Activated CD4-positive, CD25-positive, alpha-beta regulatory T cell treated with anti-CD3 and anti-CD28 coated beads, Interleukin-2, amount 50 U/mL, for 16 hours (primary cell): ENCODE measurements at regions not wholly inside any gene's neighbourhood (a gene's known extent, or its start where the extent isn't known, plus 50 kb on each side); places are given as distances from the start of the nearest gene placed in this dataset.

Experiments
- DNase-seq: peaks from one replicate; pipeline ENCODE4 v3.0.0-alpha.2; 2020; ENCODE audit warnings: low read depth, low spot score

DNA sequence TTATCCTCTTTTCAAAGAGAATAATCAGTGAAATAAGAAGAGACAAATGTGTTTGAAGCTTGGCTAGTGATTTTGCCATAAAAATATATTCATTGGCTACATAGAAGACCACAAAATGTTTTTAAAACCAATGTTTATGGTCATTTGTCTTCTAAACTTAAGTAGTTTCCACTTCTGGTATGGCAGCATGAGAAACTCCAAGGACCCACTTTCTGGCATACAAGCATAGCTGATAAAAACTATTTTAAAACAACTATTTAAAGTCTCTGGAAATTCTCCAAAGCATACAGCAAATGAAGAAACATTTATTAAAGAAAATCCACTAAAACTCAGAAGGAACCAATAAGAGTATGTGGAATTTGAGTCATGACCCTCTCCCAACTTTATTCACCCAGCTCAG, 89.2 kb upstream of the TOMM7 start:
- DNase-seq = no peak

DNA sequence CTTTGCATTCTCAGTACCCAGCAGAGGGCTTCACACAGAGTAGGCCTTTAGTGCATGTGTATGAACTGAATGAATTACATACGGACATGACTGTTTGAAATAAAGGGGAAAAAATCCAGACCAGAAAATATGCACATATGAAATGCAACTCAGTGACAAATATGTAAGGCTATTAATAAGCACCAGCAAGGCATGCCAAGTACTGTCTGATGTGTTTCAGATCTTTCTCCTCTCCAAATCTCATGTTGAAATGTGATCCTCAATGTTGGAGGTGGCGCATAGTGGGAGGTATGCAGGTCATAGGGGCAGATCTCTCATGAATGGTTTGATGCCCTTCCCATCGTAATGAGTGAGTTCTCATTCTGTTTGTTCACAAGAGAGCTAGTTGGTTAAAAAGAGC, 87.3 kb upstream of the TOMM7 start:
- DNase-seq = no peak

DNA sequence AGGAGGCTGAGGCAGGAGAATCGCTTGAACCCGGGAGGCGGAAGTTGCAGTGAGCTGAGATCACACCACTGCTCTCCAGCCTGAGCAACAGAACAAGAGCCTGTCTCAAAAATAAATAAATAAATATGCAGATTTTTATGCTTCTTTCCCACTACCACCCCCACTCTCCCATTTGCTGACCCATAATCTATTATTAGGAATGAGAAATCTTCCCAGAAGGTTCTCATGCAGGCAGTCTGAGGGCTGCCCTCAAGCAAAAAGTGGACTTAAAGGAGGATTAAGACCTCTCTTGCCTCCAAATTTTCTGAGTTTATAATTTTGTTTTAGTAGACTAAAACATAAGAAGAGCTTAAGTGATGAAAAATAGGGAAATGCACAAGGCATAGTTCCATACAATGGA, 85.2 kb upstream of the TOMM7 start:
- DNase-seq = no peak

DNA sequence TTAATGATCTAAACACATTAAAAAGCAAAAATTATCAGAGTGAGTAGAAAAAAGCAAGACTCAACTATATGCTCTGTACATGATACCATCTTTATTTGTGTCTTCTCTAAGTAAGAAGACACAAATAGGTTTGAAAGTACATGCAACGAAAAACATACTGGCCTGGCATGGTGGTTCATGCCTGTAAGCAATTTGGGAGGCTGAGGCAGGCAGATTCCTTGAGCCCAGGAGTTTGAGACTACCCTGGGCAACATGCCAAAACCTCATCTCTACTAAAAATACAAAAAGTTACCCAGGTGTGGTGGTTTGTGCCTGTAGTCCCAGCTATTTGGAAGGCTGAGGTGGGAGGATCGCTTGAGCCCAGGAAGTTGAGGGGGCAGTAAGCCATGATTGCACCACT, 78.1 kb upstream of the TOMM7 start:
- DNase-seq = no peak

DNA sequence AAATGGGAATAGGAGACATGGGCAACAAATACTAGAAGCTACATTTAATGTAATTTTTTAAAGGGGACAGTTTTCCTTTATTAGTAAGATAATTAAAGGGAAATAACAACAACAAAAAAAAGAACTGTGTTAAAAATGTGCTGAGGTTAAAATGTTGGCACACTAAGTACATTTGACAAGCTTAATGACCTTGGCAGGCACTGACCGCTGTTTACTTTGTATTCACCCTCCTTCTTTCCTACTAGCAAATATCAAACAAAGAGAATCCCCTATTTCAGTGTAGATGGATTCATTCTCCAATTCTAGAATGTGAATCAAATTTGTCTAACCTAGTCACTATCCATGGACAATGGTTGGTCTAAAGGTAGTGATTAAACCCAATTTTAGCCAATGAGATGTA, 77.5 kb upstream of the TOMM7 start:
- DNase-seq = no peak

DNA sequence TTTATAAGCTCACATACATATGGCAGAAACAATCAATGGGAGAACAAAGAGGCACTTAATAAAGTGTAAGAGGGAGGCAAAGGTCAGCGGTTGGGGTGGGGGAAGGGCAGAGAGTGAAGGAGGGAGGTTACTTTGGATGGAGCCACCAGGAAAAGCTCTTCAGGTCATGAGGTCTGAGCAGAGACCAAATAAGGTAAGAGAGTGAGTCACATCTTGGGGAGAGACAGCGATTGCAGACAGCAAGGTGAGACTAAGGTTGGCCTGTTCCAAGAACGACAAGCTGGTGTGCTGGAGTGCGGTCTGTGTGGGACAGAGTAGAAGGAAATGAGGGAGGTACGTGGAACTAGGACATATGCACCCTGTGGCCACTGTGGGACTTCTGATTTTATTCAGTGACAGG, 74.3 kb upstream of the TOMM7 start:
- DNase-seq = no peak

DNA sequence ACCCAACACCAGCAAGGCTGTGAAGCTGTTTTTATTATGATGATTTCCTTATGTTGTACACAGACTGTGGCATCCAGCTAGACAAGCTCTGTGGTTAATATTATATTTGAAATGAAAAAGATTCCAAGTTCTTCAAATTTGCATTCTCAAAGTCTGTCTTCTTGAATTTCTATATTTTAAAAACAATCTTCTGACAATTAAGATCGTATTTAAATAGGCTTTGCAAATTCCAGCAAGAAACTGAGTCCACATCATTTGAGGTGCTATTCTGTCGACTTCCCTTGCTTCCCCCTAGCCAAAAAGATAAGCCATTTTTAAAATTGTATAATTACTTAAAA, 73.1 kb upstream of the TOMM7 start:
- no peak for DNase-seq

DNA sequence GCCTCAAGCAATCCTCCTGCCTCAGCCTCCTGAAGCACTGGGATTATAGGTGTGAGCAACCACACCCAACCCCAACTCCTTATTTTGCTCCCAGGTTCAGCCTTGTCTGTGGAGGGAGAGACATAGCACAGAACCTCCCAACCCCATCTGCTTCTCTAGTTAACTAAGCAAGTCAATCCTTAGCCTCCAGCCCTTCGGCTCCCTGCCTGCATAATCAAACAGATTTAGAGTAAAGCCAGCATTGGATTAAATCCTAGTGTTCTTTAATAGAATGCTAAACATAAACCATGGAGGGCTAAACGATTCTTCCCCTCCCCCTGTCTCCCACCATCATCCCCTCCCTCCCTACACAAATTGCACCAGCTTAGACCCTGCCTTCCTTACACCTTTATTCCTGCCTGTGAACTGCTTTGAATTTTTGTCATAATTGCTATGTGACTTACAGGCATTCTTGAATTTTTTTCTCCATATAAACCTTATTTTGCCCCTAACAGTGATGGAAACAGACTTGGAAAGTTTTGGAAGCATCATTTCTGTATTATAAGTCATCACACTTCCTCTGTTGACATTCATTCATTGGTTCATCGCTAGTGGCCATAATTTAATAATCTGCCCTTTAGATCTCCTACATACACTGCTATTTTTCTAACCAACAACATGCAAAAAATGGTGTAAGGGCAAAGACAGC, 72.6 kb upstream of the TOMM7 start:
- no peak for DNase-seq

DNA sequence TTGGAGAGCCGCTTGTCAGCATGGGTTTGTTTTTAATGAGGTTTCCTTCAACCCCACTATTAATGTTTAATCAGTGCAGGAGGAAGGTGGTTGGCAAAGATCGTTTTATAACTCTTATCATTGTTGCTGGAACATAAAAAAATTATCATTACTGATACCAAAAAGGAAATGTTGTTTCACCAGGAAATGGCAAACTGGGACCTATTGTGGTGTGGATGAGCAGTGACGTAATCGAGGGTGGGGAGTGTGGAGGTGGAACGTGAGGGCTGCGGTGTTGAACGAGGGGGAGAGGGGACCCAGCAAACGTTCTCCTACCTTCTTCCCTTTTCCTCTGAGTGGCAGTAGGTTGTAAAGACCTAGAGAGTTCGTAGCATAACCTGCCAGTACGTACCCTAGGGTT, 71.9 kb upstream of the TOMM7 start:
- DNase-seq = no peak

DNA sequence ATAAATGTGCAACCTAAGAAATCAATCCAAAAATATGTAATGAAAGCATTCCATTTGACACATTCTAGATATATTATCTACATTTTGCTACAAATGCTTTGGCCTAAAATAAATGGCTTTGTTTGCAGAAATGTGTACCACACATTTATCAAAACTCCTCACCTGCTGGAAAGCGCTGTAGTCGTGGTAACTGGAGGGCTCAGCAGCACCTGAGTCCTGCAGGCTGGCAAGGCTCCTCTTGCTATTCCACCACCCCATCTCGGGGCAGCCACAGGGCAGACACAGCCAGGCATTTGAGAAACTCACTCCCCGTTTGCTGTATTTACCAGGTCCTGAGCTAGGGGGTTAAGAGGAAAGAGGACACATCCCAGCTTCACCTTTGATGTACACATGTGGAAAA, 68.1 kb upstream of the TOMM7 start:
- DNase-seq = no peak

DNA sequence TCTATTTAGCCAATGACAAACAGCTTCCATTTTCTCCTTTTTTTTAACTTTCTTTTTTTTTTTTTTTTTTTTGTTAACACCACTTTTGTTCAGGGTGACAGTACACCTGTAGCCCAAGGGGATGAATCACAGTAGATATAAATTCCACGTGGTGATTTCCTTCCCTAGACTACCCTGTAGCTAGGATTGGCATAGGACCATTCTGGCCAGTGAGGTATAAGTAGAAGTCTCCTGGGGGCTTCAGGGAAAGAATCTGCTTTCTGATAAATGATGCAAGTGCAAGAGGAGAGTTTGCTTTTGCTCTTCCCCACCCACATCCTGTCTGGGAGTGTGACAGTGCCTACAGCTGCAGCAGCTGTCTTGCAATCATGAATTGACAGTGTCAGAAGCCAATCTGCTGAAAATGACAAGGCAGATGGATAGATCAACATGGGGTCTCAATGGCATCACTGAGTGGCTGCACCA, 63.2 kb upstream of the TOMM7 start:
- peak; percentile 17 for DNase-seq

DNA sequence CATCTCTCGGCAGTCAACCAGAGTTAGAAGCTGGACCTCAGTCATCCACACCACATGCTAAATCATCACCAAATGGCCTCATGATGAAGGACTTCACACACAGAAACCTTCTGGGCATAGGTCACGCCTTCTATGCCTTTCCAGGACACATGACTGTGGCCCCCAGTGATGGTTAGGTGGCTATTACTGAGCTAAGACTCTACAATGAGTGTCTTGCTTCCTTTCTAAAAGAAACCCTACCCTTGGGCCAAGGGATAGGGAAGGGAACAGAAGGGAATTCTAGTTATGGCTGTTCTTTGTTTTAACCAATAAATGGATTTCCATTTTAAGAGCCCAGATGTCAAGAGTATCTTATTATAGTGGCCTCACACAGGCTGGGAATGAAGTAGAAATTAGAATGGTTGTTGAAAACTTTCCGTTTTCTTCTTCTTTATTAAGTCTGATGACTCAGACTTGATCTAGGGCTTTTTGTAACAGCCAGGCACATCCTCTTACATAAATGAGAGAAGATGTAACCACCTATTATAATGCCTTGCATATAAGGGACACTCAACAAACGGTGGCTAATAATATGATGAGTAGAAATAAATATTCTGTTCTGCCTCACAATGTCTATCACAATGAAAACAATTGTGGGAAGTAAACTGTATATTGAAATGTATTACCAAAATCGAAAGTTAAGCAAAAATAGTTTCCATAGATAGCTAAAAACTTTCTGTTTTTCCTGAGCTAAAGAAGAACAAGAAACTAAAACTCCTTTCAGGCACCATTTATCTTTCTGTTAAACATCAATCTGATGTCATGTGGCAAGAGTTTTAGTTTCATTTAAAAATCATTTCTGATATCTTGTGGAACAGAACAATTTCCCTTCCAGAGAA, 62.5 kb upstream of the TOMM7 start:
- DNase-seq = no peak

DNA sequence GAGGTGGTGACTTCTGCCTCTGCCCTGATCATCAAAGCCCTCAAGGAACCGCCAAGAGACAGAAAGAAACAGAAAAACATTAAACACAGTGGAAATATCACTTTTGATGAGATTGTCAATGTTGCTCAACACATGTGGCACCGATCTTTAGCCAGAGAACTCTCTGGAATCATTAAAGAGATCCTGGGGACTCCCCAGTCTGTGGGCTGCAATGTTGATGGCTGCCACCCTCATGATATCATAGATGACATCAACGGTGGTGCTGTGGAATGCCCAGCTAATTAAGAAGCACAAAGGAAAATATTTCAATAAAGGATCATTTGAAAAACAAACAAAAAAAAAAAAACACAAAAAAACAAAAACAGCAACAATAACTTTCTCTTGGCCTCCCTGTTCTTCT, 59.5 kb upstream of the TOMM7 start:
- no peak for DNase-seq

DNA sequence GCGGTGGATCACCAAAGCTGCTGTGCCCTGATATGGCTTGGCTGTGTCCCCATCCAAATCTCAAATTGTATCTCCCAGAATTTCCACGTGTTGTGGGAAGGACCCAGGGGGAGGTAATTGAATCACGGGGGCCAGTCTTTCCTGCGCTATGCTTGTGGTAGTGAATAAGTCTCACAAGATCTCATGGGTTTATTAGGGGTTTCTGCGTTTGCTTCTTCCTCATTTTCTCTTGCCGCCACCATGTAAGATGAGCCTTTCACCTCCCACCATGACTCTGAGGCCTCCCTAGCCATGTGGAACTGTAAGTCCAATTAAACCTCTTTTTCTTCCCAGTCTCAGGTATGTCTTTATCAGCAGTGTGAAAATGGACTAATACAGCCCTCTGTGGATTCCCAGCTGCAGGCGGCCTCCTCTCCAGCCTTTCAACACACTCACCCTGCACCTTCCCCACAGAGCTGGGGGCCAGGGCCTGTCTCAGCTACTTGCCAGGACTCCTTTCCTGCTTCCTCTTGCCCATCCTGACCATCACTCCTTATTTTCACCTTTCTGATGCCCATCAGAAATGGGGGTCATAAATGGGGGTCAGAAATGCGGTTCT, 57.2 kb upstream of the TOMM7 start:
- DNase-seq = no peak

DNA sequence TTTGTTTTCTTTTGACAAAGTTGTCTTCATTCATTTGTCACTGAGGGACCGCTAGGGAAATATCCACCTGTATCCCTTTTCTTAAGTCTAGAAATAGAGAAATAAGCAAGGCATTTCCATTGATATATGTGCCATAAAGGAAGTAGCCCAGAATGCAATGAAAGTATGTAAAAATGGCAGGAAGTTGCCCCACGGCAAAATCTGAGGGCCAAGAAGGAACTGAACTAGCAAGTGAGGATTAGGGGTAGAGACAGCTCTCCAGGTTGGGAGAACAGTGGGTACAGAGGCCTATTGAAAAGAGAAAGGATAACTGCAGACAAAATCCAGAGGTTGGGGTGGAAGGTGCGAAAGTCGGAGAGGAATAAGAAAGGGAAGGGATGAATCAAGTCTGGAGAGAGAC, 56.6 kb upstream of the TOMM7 start:
- no peak for DNase-seq

DNA sequence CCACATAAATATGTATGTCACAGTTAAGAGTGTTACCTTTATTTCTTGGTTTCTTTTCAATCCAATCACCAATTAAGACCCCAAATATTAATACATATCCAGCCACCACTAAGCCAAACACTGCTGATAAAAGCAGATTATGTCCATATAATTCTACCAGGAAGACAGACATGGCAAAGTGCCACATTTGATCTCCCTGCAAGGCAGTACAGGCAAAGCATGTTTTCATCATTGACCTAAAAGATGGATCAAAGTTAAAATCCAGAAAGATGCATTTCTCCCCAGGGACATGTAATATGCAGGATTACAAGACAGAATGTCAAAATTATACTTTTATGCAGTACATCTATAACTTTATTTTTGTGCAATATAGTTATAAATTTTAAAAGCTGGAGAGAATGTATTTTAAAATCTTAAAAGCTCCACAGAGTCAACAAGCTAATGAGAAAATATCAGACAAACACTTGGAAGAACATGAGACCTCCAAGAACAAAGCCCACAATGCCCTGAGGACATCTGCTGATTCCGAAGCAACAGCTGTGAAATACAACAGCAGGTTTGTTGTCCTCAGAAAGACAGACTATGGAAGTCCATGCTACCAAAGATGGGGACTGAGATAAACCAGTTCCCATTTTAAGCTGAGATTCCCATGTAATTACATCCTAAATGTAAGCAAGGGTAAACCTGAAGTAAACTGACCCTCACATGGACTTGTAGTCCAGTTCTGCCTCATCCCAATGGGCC, 54.5 kb upstream of the TOMM7 start:
- DNase-seq = no peak

DNA sequence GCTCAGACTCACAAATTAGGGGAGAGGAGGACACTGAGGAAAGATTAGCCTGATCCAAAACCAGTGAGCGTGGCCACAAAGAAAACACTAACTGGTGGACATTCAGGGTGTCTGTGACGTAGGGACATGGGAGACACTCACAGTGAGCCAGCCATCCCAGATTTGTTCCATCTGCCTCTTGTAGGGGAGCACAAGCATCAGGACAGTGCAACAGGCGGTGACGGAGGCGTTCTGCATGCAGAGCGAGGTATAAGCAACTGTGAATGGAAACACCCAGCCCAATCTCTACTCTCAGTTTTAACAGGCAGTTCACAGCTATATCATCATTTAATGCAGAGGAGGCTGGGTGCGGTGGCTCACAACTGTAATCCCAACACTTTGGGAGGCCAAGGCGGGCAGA, 52.8 kb upstream of the TOMM7 start:
- DNase-seq = no peak

DNA sequence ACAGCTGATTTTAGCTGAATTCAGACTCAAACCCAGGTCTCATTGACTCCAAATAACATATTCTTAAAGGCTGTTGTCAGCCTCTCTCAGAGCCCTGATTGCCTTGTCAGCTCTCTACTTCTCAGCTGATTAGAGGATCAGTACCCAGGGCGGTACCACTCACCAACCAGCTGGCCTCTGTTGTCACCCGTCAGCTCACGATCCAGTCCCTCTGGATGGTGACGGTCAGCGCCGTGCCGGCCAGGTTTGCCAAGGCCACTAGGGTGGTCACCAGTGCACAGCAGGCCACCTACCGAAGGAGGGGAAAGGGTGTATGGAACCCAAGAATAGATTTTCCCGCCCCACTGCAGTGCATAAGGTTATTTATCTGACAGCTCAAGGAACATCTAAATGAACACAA, 52.3 kb upstream of the TOMM7 start:
- no peak for DNase-seq
